DMS 273 (cell line): ENCODE measurements at regions not wholly inside any gene's neighbourhood (a gene's known extent, or its start where the extent isn't known, plus 50 kb on each side); places are given as distances from the start of the nearest gene placed in this dataset.
A peak's percentile ranks its signal among the peaks of the same experiment; 100 is the strongest.
"Not testable (repeated sequence)": the region's sequence is repeated elsewhere in the genome, so short reads cannot be mapped to it uniquely, and the experiment has no call there.

ENCODE experiments used
- DNase-seq: peaks from one replicate; lab custom pipeline; 2025; ENCODE audit not compliant: unreplicated experiment; lab: John Stamatoyannopoulos, UW

GRCh38 chr16:26961459-26961858 lies 105.3 kb upstream of the C16orf82 start:
- no peak for DNase-seq

GRCh38 chr16:26963109-26963508 lies 103.6 kb upstream of the C16orf82 start:
- peak; percentile 12 for DNase-seq

GRCh38 chr16:26969589-26970231 lies 97.0 kb upstream of the C16orf82 start:
- no peak for DNase-seq

GRCh38 chr16:26970292-26970691 lies 96.4 kb upstream of the C16orf82 start:
- DNase-seq: no peak

- no peak for DNase-seq
Measured at GRCh38 chr16:26976873-26977272, 89.9 kb upstream of the C16orf82 start.

GRCh38 chr16:26981266-26981938 lies 85.3 kb upstream of the C16orf82 start:
- DNase-seq: no peak

- DNase-seq: no peak
Measured at GRCh38 chr16:26982422-26982821, 84.3 kb upstream of the C16orf82 start.

- no peak for DNase-seq
Measured at GRCh38 chr16:26983426-26983825, 83.3 kb upstream of the C16orf82 start.

GRCh38 chr16:26985100-26986065 lies 81.3 kb upstream of the C16orf82 start:
- no peak for DNase-seq

GRCh38 chr16:26987597-26988010 lies 79.1 kb upstream of the C16orf82 start:
- no peak for DNase-seq

GRCh38 chr16:26988186-26988585 lies 78.5 kb upstream of the C16orf82 start:
- no peak for DNase-seq

GRCh38 chr16:26990384-26991120 lies 76.2 kb upstream of the C16orf82 start:
- DNase-seq: not testable (repeated sequence)

- no peak for DNase-seq
Measured at GRCh38 chr16:26992666-26993349, 73.9 kb upstream of the C16orf82 start.

- DNase-seq: no peak
Measured at GRCh38 chr16:26993511-26993910, 73.2 kb upstream of the C16orf82 start.

- no peak for DNase-seq
Measured at GRCh38 chr16:26993963-26994362, 72.8 kb upstream of the C16orf82 start.

GRCh38 chr16:26995522-26995921 lies 71.2 kb upstream of the C16orf82 start:
- DNase-seq: no peak

- DNase-seq: no peak
Measured at GRCh38 chr16:27005386-27005785, 61.3 kb upstream of the C16orf82 start.
